DOHH2 (cell line): ENCODE measurements at regions not wholly inside any gene's neighbourhood (a gene's known extent, or its start where the extent isn't known, plus 50 kb on each side); places are given as distances from the start of the nearest gene placed in this dataset.

Experiments
- H3F3A ChIP-seq: fragments of 200-600 bp; sonication (generic), shearing (Covaris generic); 2 replicates; pipeline ENCODE4 v1.6.0; 2016; ENCODE audit warnings: antibody characterized with exemption, mild to moderate bottlenecking; ENCODE audit not compliant: control insufficient read depth, insufficient read depth
- H3K27ac ChIP-seq: fragments of 200-600 bp; sonication (generic); 2 replicates; pipeline ENCODE4 v1.5.1; 2014; ENCODE audit warnings: low read depth, mild to moderate bottlenecking, low read length, moderate library complexity
- H3K27me3 ChIP-seq: fragments of 200-600 bp; sonication (generic); 2 replicates; pipeline ENCODE4 v1.6.1; 2014; ENCODE audit warnings: mild to moderate bottlenecking, low read length, mixed read lengths; ENCODE audit not compliant: control insufficient read depth
- H3K36me3 ChIP-seq: fragments of 200-600 bp; sonication (generic); 2 replicates; pipeline ENCODE4 v1.6.1; 2014; ENCODE audit warnings: mild to moderate bottlenecking, low read length, moderate library complexity, mixed read lengths; ENCODE audit not compliant: control insufficient read depth
- H3K4me1 ChIP-seq: fragments of 200-600 bp; sonication (generic); 2 replicates; pipeline ENCODE4 v1.6.1; 2014; ENCODE audit warnings: mild to moderate bottlenecking, low read length, mixed read lengths; ENCODE audit not compliant: control insufficient read depth
- H3K4me2 ChIP-seq: fragments of 200-600 bp; sonication (generic); 2 replicates; pipeline ENCODE4 v1.6.0; 2014; ENCODE audit warnings: mild to moderate bottlenecking, low read length, moderate library complexity
- H3K4me3 ChIP-seq: fragments of 200-600 bp; sonication (generic); 2 replicates; pipeline ENCODE4 v1.5.1; 2014; ENCODE audit warnings: mild to moderate bottlenecking, low read length, mixed read lengths
- H3K79me2 ChIP-seq: fragments of 200-600 bp; sonication (generic); 2 replicates; pipeline ENCODE4 v1.6.1; 2014; ENCODE audit warnings: mild to moderate bottlenecking, low read length, mixed read lengths; ENCODE audit not compliant: control insufficient read depth
- H3K9me2 ChIP-seq: fragments of 200-600 bp; sonication (generic); replicated peaks from 2 replicates; pipeline ENCODE4 v1.6.1; 2014; ENCODE audit warnings: mild to moderate bottlenecking, low read length, mixed read lengths; ENCODE audit not compliant: control insufficient read depth
- H3K9me3 ChIP-seq: fragments of 200-600 bp; sonication (generic); 2 replicates; pipeline ENCODE4 v1.6.1; 2014; ENCODE audit warnings: antibody characterized with exemption, low read length, mixed read lengths; ENCODE audit not compliant: control insufficient read depth, insufficient read depth
- H4K20me1 ChIP-seq: fragments of 200-600 bp; sonication (generic); 2 replicates; pipeline ENCODE4 v1.6.0; 2014; ENCODE audit warnings: low read depth, mild to moderate bottlenecking, antibody characterized with exemption, low read length, moderate library complexity; ENCODE audit not compliant: control insufficient read depth, insufficient read depth
- EZH2phosphoT487 ChIP-seq: fragments of 200-600 bp; sonication (generic); IDR thresholded peaks from 2 replicates; pipeline ENCODE4 v1.6.1; 2017; ENCODE audit warnings: borderline replicate concordance, mild to moderate bottlenecking, antibody characterized with exemption, low read length, moderate library complexity, mixed read lengths
- TF ChIP-seq, protein P1 (sequence below): fragments of 200-600 bp; sonication (generic); IDR thresholded peaks from one replicate; pipeline ENCODE4 v1.5.1; 2014; ENCODE audit warnings: antibody characterized with exemption, mild to moderate bottlenecking, low read depth, low read length; ENCODE audit not compliant: poor library complexity, severe bottlenecking

GRCh38 chr6:149181304-149181703 lies 136.2 kb upstream of the TAB2 start:
- peaks cover 3% of the 10 kb centered on the region; the same call in 1 of the 2 replicates for H3K27me3 ChIP-seq
- H3F3A ChIP-seq, result no peaks in the 10 kb centered on the region
- H3K9me3 ChIP-seq, result no peaks in the 10 kb centered on the region
- H4K20me1 ChIP-seq, result no peaks in the 10 kb centered on the region
- no peaks in the 10 kb centered on the region for H3K79me2 ChIP-seq
- H3K36me3 ChIP-seq, result no peaks in the 10 kb centered on the region
- TF ChIP-seq, protein P1, sequence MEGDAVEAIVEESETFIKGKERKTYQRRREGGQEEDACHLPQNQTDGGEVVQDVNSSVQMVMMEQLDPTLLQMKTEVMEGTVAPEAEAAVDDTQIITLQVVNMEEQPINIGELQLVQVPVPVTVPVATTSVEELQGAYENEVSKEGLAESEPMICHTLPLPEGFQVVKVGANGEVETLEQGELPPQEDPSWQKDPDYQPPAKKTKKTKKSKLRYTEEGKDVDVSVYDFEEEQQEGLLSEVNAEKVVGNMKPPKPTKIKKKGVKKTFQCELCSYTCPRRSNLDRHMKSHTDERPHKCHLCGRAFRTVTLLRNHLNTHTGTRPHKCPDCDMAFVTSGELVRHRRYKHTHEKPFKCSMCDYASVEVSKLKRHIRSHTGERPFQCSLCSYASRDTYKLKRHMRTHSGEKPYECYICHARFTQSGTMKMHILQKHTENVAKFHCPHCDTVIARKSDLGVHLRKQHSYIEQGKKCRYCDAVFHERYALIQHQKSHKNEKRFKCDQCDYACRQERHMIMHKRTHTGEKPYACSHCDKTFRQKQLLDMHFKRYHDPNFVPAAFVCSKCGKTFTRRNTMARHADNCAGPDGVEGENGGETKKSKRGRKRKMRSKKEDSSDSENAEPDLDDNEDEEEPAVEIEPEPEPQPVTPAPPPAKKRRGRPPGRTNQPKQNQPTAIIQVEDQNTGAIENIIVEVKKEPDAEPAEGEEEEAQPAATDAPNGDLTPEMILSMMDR, result no peak
- no peak for TF ChIP-seq EZH2phosphoT487
- H3K4me2 ChIP-seq, result no peak overlapping the region
- H3K27ac ChIP-seq, result no peak overlapping the region
- no peak overlapping the region for H3K4me3 ChIP-seq
- H3K4me1 ChIP-seq, result no peaks in the 10 kb centered on the region
- no peaks in the 10 kb centered on the region for H3K9me2 ChIP-seq

- H3F3A ChIP-seq, result no peaks in the 10 kb centered on the region
- no peak overlapping the region for H3K4me2 ChIP-seq
- no peaks in the 10 kb centered on the region for H3K79me2 ChIP-seq
- no peak overlapping the region for H3K4me3 ChIP-seq
- H3K27me3 ChIP-seq, result peaks cover 3% of the 10 kb centered on the region; the same call in 1 of the 2 replicates
- H3K27ac ChIP-seq, result no peak overlapping the region
- no peaks in the 10 kb centered on the region for H3K36me3 ChIP-seq
- no peaks in the 10 kb centered on the region for H3K9me3 ChIP-seq
- TF ChIP-seq, protein P1, result no peak
- no peak for TF ChIP-seq EZH2phosphoT487
- no peaks in the 10 kb centered on the region for H4K20me1 ChIP-seq
- no peaks in the 10 kb centered on the region for H3K4me1 ChIP-seq
- no peaks in the 10 kb centered on the region for H3K9me2 ChIP-seq
Observed at GRCh38 chr6:149182262-149182661, 135.2 kb upstream of the TAB2 start.

DNA sequence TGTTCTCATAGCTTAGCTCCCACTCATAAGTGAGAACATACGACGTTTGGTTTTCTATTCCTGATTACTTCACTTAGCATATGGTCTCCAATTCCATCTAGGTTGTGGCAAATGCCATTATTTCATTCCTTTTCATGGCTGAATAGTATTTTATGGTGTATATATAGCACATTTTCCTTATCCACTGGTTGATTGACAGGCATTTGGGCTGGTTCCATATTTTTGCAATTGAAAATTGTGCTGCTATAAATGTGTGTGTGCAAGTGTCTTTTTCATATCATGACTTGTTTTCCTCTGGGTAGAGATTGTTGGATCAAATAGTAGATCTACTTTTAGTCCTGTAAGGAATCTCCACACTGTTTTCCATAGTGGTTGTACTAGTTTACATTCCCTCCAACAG lies 133.0 kb upstream of the TAB2 start:
- H3K9me3 ChIP-seq, result no peaks in the 10 kb centered on the region

More for the DNA sequence above, 133.0 kb upstream of the TAB2 start:
- Histone ChIP-seq H3K4me1 (no peaks in the 10 kb centered on the region), H3K9me2 (no peaks in the 10 kb centered on the region), H3K27me3 (peaks cover 6% of the 10 kb centered on the region; the same call in 1 of the 2 replicates), H3K79me2 (no peaks in the 10 kb centered on the region), H4K20me1 (no peaks in the 10 kb centered on the region), H3K36me3 (no peaks in the 10 kb centered on the region), H3K4me2 (no peak overlapping the region), H3K27ac (no peak overlapping the region), H3F3A (no peaks in the 10 kb centered on the region), H3K4me3 (no peak overlapping the region)
- TF ChIP-seq, protein P1, result no peak
- TF ChIP-seq EZH2phosphoT487, result no peak
